ENCODE measurements at regions not wholly inside any gene's neighbourhood (a gene's known extent, or its start where the extent isn't known, plus 50 kb on each side); places are given as distances from the start of the nearest gene placed in this dataset.

GRCh38 chr14:59060841-59061240 lies 127.6 kb upstream of the DAAM1 start:
- intact Hi-C loops (cut with DNase I): no loop called here
- H3K4me1 ChIP-seq: no peaks in the 10 kb centered on the region
- no peaks in the 10 kb centered on the region for H3K27me3 ChIP-seq
- DNase-seq (ENCODE audit: extremely low spot score): no peak
- H3K27ac ChIP-seq (replicated peaks in 1 of 4): no peak overlapping the region
- TF ChIP-seq CTCF (IDR thresholded peaks at IDR 0.05) (no peak), POLR2A (IDR thresholded peaks at IDR 0.05; ENCODE audit: low read depth) (no peak), POLR2AphosphoS5 (IDR thresholded peaks at IDR 0.05) (no peak), EP300 (IDR thresholded peaks at IDR 0.05) (no peak)
- 72% methylated on average over 3 of the region's 3 CpGs for WGBS
- peaks cover 0 to 15% (median 8%) of the 10 kb centered on the region in 4 donors for H3K9me3 ChIP-seq
- no peaks in the 10 kb centered on the region for H3K36me3 ChIP-seq
- no peak overlapping the region for H3K4me3 ChIP-seq

GRCh38 chr14:59061292-59061691 lies 127.2 kb upstream of the DAAM1 start:
- WGBS: 63% methylated on average over 3 of the region's 3 CpGs
- Histone ChIP-seq H3K9me3 (peaks cover 0 to 15% (median 8%) of the 10 kb centered on the region in 4 donors), H3K36me3 (no peaks in the 10 kb centered on the region), H3K27me3 (no peaks in the 10 kb centered on the region), H3K4me3 (no peak overlapping the region), H3K4me1 (no peaks in the 10 kb centered on the region), H3K27ac (replicated peaks in 1 of 4) (no peak overlapping the region)
- intact Hi-C loops (cut with DNase I): no loop called here
- TF ChIP-seq EP300 (IDR thresholded peaks at IDR 0.05) (no peak), POLR2AphosphoS5 (IDR thresholded peaks at IDR 0.05) (no peak), CTCF (IDR thresholded peaks at IDR 0.05) (no peak), POLR2A (IDR thresholded peaks at IDR 0.05; ENCODE audit: low read depth) (no peak)
- no peak for DNase-seq (ENCODE audit: extremely low spot score)

- intact Hi-C loops (cut with DNase I): no loop called here
- Histone ChIP-seq H3K9me3 (peaks cover 0 to 15% (median 8%) of the 10 kb centered on the region in 4 donors), H3K4me1 (peaks cover 0 to 5% (median 2%) of the 10 kb centered on the region in 4 donors), H3K27ac (replicated peaks in 1 of 4) (no peak overlapping the region), H3K4me3 (no peak overlapping the region), H3K27me3 (no peaks in the 10 kb centered on the region), H3K36me3 (no peaks in the 10 kb centered on the region)
- DNase-seq (ENCODE audit: extremely low spot score): no peak
- no peak for TF ChIP-seq POLR2A (IDR thresholded peaks at IDR 0.05; ENCODE audit: low read depth)
- no peak for TF ChIP-seq EP300 (IDR thresholded peaks at IDR 0.05)
- no peak for TF ChIP-seq CTCF (IDR thresholded peaks at IDR 0.05)
- TF ChIP-seq POLR2AphosphoS5 (IDR thresholded peaks at IDR 0.05): no peak
- 63% methylated on average over 2 of the region's 2 CpGs for WGBS
These were observed 125.2 kb upstream of the DAAM1 start for GRCh38 chr14:59063259-59063658.

GRCh38 chr14:59067127-59067894 lies 121.2 kb upstream of the DAAM1 start:
- intact Hi-C loops (cut with DNase I): no loop called here
- H3K36me3 ChIP-seq: no peaks in the 10 kb centered on the region
- H3K9me3 ChIP-seq: peaks cover 0 to 15% (median 7%) of the 10 kb centered on the region in 4 donors
- H3K27me3 ChIP-seq: no peaks in the 10 kb centered on the region
- peaks cover 0 to 5% (median 2%) of the 10 kb centered on the region in 4 donors for H3K4me1 ChIP-seq
- WGBS: 31% methylated on average over 4 of the region's 4 CpGs
- no peak overlapping the region for H3K4me3 ChIP-seq
- no peak overlapping the region for H3K27ac ChIP-seq (replicated peaks in 1 of 4)
- no peak for TF ChIP-seq POLR2AphosphoS5 (IDR thresholded peaks at IDR 0.05)
- TF ChIP-seq CTCF (IDR thresholded peaks at IDR 0.05): no peak
- TF ChIP-seq EP300 (IDR thresholded peaks at IDR 0.05): no peak
- no peak for TF ChIP-seq POLR2A (IDR thresholded peaks at IDR 0.05; ENCODE audit: low read depth)
- DNase-seq (ENCODE audit: extremely low spot score): no peak
